SJCRH30 (cell line): ENCODE measurements at regions not wholly inside any gene's neighbourhood (a gene's known extent, or its start where the extent isn't known, plus 50 kb on each side); places are given as distances from the start of the nearest gene placed in this dataset.

Experiments used
- DNase-seq, 2 experiments: peaks; one replicate each; pipeline ENCODE4 v3.0.0-alpha.2; 2015 to 2020
- H3K27ac ChIP-seq: fragments of 250-450 bp; sonication (Bioruptor Pico); 2 replicates; pipeline ENCODE4 v1.5.1; 2020; ENCODE audit warnings: mild to moderate bottlenecking, moderate library complexity
- H3K27me3 ChIP-seq: fragments of 250-450 bp; sonication (Bioruptor Pico); 2 replicates; pipeline ENCODE4 v1.5.1; 2020; ENCODE audit warnings: mild to moderate bottlenecking, moderate library complexity
- H3K36me3 ChIP-seq: fragments of 250-450 bp; sonication (Bioruptor Pico); 2 replicates; pipeline ENCODE4 v1.5.1; 2020; ENCODE audit warnings: mild to moderate bottlenecking, moderate library complexity
- H3K4me1 ChIP-seq: fragments of 250-450 bp; sonication (Bioruptor Pico); 2 replicates; pipeline ENCODE4 v1.5.1; 2020; ENCODE audit warnings: mild to moderate bottlenecking, moderate library complexity
- H3K4me3 ChIP-seq: fragments of 250-450 bp; sonication (Bioruptor Pico); 2 replicates; pipeline ENCODE4 v1.5.1; 2020; ENCODE audit warnings: mild to moderate bottlenecking, moderate library complexity
- H3K9me3 ChIP-seq: fragments of 250-450 bp; sonication (Bioruptor Pico); replicated peaks from 2 replicates; pipeline ENCODE4 v1.5.1; 2020; ENCODE audit warnings: mild to moderate bottlenecking, moderate library complexity

DNA sequence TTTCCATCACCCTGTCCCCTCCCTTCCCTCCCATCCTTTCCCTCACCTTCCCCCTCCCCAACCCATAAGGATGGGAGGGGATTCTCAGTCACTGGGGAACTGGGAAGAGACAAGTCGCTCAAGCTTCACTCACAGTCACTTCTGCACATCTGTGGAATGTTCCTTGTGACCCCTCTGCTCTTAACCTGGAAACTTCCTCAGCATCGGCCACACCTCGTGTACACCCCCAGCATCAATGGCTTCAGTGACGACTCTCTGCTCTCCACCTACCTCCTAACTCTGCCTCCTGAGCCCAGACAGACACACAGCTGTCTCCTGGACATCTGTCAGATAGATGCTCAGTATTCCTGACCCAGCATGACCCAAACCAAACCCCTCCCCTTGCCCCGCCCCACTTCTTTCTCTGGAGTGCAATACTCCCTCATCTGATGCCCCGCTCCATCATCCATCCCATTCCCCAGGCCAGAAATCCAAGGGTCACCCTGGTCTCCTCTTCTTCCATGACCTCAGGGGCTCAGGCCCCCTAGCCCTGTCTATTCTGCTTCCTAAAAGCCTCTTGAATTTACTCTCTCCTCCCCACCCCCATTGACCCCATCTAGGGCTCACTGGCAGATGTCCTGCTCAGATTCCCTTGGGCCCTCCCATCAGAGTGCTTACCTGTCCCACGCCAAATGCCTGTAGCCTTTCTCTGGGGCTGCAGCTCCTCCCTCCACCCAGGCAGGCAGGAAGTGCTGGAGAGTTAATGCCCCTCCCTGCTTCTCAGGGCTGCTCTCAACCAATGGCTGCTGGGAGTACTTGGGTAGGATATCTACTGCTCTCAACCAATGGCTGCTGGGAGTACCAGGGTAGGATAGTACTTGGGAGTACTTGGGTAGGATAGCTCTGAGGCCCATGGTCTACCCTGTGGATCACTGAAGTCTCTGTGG, 83.1 kb upstream of the CSF3R start:
- no peak overlapping the region for H3K27ac ChIP-seq
- no peak overlapping the region for H3K4me3 ChIP-seq
- H3K27me3 ChIP-seq: peaks cover 2% of the 10 kb centered on the region; the same call in 1 of the 2 replicates
- no peak for DNase-seq
- H3K36me3 ChIP-seq: no peaks in the 10 kb centered on the region
- no peaks in the 10 kb centered on the region for H3K9me3 ChIP-seq
- no peaks in the 10 kb centered on the region for H3K4me1 ChIP-seq

DNA sequence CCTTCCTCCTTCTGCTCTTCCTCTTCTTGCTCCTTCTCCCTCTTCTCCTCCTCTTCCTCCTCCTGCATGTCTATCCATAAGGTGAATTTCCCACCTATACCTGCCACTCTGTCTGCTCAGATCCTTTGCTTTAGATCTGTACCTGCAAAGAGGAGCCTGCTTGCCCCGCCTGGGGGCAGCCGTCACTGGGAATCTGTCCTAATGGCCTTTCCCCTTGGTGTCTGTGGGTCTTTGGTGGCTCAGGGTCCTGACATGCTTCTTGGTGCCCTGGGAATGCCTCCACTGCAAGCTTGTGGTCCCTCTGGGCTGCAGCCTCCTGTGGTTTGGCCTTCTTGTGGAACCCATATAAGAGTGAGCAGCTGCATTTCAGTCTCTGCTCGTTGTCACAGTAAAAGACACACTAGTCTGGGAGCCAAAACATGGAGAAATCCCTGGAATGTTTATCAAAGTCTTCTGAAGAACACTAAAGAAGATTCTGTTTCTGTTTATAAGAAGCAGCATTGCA, 79.5 kb upstream of the CSF3R start:
- Histone ChIP-seq H3K4me3 (no peak overlapping the region), H3K4me1 (no peaks in the 10 kb centered on the region), H3K9me3 (no peaks in the 10 kb centered on the region), H3K36me3 (no peaks in the 10 kb centered on the region), H3K27ac (no peak overlapping the region), H3K27me3 (peaks cover 2% of the 10 kb centered on the region; the same call in 1 of the 2 replicates)
- DNase-seq: no peak

- H3K27me3 ChIP-seq: no peaks in the 10 kb centered on the region; the same call in 1 of the 2 replicates
- DNase-seq: no peak
- no peak overlapping the region for H3K4me3 ChIP-seq
- H3K27ac ChIP-seq: no peak overlapping the region
- H3K36me3 ChIP-seq: no peaks in the 10 kb centered on the region
- H3K9me3 ChIP-seq: no peaks in the 10 kb centered on the region
- H3K4me1 ChIP-seq: no peaks in the 10 kb centered on the region
Measured at GRCh38 chr1:36561361-36561724, 78.6 kb upstream of the CSF3R start.

GRCh38 chr1:36560621-36561360, 78.1 kb upstream of the CSF3R start:
- Histone ChIP-seq H3K9me3 (no peaks in the 10 kb centered on the region), H3K36me3 (no peaks in the 10 kb centered on the region), H3K4me1 (no peaks in the 10 kb centered on the region), H3K27me3 (no peaks in the 10 kb centered on the region; the same call in 1 of the 2 replicates), H3K27ac (no peak overlapping the region), H3K4me3 (no peak overlapping the region)
- no peak for DNase-seq

GRCh38 chr1:36560177-36560576, 77.5 kb upstream of the CSF3R start:
- DNase-seq: no peak

DNA sequence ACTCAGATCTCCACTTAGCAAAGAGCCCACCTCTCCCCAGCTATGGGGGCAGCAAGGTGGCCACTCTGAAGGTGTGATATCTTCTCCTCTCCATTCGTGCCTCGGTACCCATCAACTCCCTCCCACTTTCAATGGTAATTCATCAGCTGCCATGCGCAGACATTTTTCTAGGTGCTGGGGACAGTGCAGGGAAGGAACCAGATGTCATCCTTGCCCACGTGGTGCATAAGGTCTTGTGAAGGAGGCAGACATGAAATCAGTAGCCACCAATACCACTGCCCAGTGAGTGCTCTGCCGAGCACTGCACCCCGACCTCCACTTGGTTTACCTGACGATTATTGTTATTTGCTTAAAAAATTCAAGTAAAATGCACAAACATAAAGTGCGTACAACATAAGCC, 76.3 kb upstream of the CSF3R start:
- no peaks in the 10 kb centered on the region for H3K36me3 ChIP-seq
- H3K9me3 ChIP-seq: no peaks in the 10 kb centered on the region
- DNase-seq: no peak
- H3K27ac ChIP-seq: no peak overlapping the region
- no peaks in the 10 kb centered on the region; the same call in 1 of the 2 replicates for H3K27me3 ChIP-seq
- H3K4me1 ChIP-seq: no peaks in the 10 kb centered on the region
- no peak overlapping the region for H3K4me3 ChIP-seq

More at GRCh38 chr1:36560177-36560576, 77.5 kb upstream of the CSF3R start:
- Histone ChIP-seq H3K9me3 (no peaks in the 10 kb centered on the region), H3K27me3 (no peaks in the 10 kb centered on the region; the same call in 1 of the 2 replicates), H3K36me3 (no peaks in the 10 kb centered on the region), H3K4me3 (no peak overlapping the region), H3K4me1 (no peaks in the 10 kb centered on the region), H3K27ac (no peak overlapping the region)

- Histone ChIP-seq H3K4me3 (no peak overlapping the region), H3K4me1 (no peaks in the 10 kb centered on the region), H3K36me3 (no peaks in the 10 kb centered on the region), H3K27ac (no peak overlapping the region), H3K27me3 (peaks cover 2% of the 10 kb centered on the region; the same call in 1 of the 2 replicates), H3K9me3 (no peaks in the 10 kb centered on the region)
- no peak for DNase-seq
Measured at GRCh38 chr1:36557041-36558000, 74.6 kb upstream of the CSF3R start.

DNA sequence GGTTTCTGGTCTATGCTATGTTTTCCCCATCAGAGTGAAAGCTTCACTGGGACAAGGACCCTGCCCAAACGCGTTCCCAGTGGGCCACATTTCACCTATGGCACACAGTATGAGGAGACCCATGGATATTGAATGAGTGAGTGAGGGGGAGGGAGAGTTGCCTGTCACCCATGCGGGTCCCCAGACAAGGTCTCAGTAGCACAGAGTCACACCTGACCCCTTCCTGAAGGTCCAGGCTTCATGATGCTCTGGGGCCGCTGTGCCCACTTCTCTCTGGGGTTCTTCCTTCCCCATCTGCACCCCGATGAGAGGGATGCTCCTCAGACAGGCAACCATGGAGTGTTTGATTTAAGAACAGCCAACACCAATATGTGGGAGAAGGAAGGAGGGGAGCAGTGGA, 72.3 kb upstream of the CSF3R start:
- DNase-seq: no peak
- Histone ChIP-seq H3K27me3 (peaks cover 16% of the 10 kb centered on the region), H3K36me3 (no peaks in the 10 kb centered on the region), H3K4me3 (no peak overlapping the region), H3K9me3 (no peaks in the 10 kb centered on the region), H3K4me1 (no peaks in the 10 kb centered on the region), H3K27ac (no peak overlapping the region)

GRCh38 chr1:36554323-36554628, 71.6 kb upstream of the CSF3R start:
- no peak overlapping the region for H3K4me3 ChIP-seq
- H3K27ac ChIP-seq: no peak overlapping the region
- H3K9me3 ChIP-seq: no peaks in the 10 kb centered on the region
- no peaks in the 10 kb centered on the region for H3K4me1 ChIP-seq
- H3K27me3 ChIP-seq: peaks cover 16% of the 10 kb centered on the region
- no peaks in the 10 kb centered on the region for H3K36me3 ChIP-seq
- DNase-seq: no peak

DNA sequence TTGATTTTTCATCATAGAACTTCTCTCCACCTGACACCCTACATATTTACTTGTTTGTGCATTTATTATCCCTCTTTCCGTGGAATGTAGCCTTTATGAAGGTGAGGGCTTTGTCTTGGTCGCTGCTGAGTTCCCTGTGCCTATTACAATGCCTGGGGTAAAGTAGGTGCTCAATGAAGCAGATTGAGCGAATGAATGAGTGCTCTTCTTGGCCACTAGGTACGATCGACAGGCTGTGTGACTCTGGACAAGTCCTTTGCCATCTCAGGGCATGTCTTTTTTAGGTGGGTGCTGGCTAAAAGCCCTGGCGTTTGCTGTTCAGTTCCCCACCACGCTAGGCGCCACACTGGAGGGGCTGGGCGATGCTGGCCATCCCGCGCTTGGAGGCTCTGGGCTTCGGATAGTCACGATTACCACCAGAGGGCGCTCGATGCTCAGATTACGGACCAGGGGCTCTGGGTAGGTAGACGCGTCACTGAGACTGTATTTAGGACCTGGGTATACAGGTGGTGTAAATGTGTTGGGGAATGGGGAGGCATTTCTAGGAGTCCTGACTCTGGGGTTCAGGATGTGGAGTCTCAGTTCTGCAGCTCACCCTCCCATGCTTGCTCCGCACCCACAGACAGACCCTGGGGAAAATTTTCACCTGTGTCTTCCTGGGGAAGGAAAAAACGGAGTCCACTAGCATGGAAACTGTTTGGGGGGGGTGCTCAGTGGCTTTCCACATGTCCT, 71.0 kb upstream of the CSF3R start:
- Histone ChIP-seq H3K4me1 (no peaks in the 10 kb centered on the region), H3K27ac (no peak overlapping the region), H3K27me3 (peaks cover 16% of the 10 kb centered on the region), H3K9me3 (no peaks in the 10 kb centered on the region), H3K4me3 (no peak overlapping the region), H3K36me3 (no peaks in the 10 kb centered on the region)
- peak; percentile 66 to 82 for DNase-seq

DNA sequence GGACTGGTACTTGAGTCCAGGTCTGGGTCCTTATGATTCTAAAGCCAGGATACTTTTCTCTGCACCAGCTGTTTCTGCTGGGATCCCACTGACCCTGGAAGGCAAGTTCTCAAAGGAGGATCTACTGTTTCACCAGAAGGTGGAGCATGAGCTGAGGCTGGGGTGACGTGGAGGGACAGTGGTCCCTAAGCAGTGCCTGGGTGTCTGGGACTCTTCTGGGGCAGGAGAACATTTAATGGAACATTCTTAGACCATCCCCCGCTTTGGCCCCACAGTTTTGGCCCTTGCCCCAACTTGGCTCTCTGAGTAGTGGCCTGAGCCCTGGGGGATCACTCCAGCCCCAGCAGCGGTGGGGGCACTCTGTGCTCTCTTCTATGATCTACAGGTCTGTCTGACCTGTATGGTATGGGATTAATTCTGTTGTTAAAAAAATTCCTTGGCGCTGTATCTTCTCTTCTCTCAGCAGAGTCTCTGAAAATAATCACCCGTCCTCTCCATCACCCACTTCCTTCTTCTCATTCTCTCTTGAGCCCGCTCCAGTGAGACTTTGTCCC, 60.3 kb upstream of the CSF3R start:
- Histone ChIP-seq H3K36me3 (no peaks in the 10 kb centered on the region), H3K27me3 (0 out of 2 replicates have a peak, but pooled peaks cover 3% of the 10 kb centered on the region), H3K4me1 (no peaks in the 10 kb centered on the region), H3K27ac (no peak overlapping the region), H3K4me3 (no peak overlapping the region), H3K9me3 (no peaks in the 10 kb centered on the region)
- peak in 1 of 2 experiments; percentile 37 for DNase-seq

DNA sequence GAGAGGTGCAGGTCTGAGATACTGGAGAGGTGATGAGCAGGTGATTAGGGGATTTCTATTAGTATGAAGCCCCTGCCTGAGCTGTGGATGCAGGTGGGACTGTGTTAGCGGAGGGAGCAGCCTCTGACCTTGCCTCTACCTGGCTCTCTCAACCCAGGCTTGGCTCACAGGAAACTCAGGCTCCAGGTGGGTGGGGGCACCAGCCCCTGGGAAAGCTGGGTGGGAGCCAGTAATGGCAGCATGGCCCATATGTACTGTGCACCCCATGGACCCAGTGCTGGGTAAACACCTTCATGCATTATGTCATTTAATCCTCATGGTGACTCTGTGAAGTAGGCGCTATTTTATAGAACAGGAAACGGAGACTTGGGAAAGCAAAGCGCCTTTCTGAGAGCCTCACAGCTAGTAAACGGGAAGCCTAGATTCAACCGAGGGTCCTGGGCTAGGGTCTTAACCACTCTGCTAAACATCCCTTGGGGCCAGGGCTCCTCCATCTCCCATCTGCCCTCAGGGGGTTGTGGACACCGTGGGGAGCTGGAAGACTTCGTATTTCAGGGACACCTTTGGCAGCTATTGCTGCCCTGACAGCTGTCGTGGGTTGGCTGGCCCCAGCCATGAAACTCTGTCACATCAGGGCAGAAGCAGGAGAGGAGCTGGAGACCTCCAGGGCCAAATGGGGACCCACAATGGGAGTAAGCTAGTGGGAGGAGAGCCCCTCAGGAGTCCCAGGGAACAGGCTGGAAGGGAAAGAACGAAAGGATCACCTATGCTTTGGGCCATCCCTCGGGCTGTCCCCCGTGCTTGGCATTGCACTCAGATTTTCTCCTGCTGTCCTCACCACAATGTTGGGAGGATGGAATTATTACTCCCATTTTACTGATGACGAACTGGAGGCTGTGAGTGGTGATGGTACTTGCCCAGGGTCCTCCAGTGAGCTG, 59.6 kb upstream of the CSF3R start:
- no peak for DNase-seq
- H3K4me1 ChIP-seq: no peaks in the 10 kb centered on the region
- H3K9me3 ChIP-seq: no peaks in the 10 kb centered on the region
- no peak overlapping the region for H3K27ac ChIP-seq
- no peaks in the 10 kb centered on the region for H3K27me3 ChIP-seq
- H3K36me3 ChIP-seq: no peaks in the 10 kb centered on the region
- no peak overlapping the region for H3K4me3 ChIP-seq

- no peak overlapping the region for H3K27ac ChIP-seq
- DNase-seq: no peak
- H3K4me3 ChIP-seq: no peak overlapping the region
- H3K27me3 ChIP-seq: no peaks in the 10 kb centered on the region; the same call in 1 of the 2 replicates
- H3K4me1 ChIP-seq: no peaks in the 10 kb centered on the region
- H3K36me3 ChIP-seq: no peaks in the 10 kb centered on the region
- no peaks in the 10 kb centered on the region for H3K9me3 ChIP-seq
Measured at GRCh38 chr1:36540056-36540455, 57.3 kb upstream of the CSF3R start.
